Suprapubic skin (tissue), 4 donors: ENCODE measurements at regions not wholly inside any gene's neighbourhood (a gene's known extent, or its start where the extent isn't known, plus 50 kb on each side); places are given as distances from the start of the nearest gene placed in this dataset.

Experiments
- DNase-seq, 2 donors: peaks; one replicate each; pipeline ENCODE4 v3.0.0-alpha.2; 2019; ENCODE audit warnings: low spot score in 2 of 2
- H3K27ac ChIP-seq: fragments of 200-600 bp; sonication (generic); one replicate; pipeline ENCODE4 v1.5.1; 2019
- H3K27me3 ChIP-seq: fragments of 200-600 bp; sonication (generic); one replicate; pipeline ENCODE4 v1.5.1; 2019
- H3K36me3 ChIP-seq: fragments of 200-600 bp; sonication (generic); one replicate; pipeline ENCODE4 v1.5.1; 2019
- H3K4me1 ChIP-seq: fragments of 200-600 bp; sonication (generic); one replicate; pipeline ENCODE4 v1.5.1; 2019
- H3K4me3 ChIP-seq: fragments of 200-600 bp; sonication (generic); one replicate; pipeline ENCODE4 v1.5.1; 2019; ENCODE audit warnings: mild to moderate bottlenecking
- H3K9me3 ChIP-seq: fragments of 200-600 bp; sonication (generic); one replicate; pipeline ENCODE4 v1.5.1; 2019
- CTCF ChIP-seq, 2 donors: fragments of 200-600 bp in 1 of 2; fragments of 450-650 bp in 1 of 2; sonication (generic) in 1 of 2; IDR thresholded peaks; one replicate each; pipeline ENCODE4 v1.5.1; 2016 to 2019; ENCODE audit warnings: antibody characterized with exemption in 2 of 2, mild to moderate bottlenecking in 1 of 2, moderate library complexity in 1 of 2
- EP300 ChIP-seq: sonication (generic); formaldehyde crosslinking; IDR thresholded peaks from one replicate; pipeline ENCODE4 v1.6.1; 2017; ENCODE audit warnings: antibody characterized with exemption
- POLR2A ChIP-seq, 2 donors: fragments of 450-650 bp; IDR thresholded peaks; one replicate each; pipeline ENCODE4 v1.6.1; 2017; ENCODE audit warnings: antibody characterized with exemption in 2 of 2, mild to moderate bottlenecking in 2 of 2, moderate library complexity in 2 of 2
- POLR2AphosphoS5 ChIP-seq, 3 donors: sonication (generic); formaldehyde crosslinking; IDR thresholded peaks; one replicate each; pipeline ENCODE4 v1.6.1; 2017; ENCODE audit warnings: antibody characterized with exemption in 3 of 3
- WGBS: methylation state at CpG from one replicate; pipeline ENCODE4 v1.1.5; 2018; 5-methylcytosine and 5-hydroxymethylcytosine counted together

- Histone ChIP-seq H3K36me3 (no peaks in the 10 kb centered on the region), H3K4me3 (no peak overlapping the region), H3K4me1 (no peaks in the 10 kb centered on the region), H3K27ac (no peak overlapping the region), H3K27me3 (no peaks in the 10 kb centered on the region), H3K9me3 (peaks cover 30% of the 10 kb centered on the region)
- DNase-seq: no peak
- no peak for TF ChIP-seq POLR2A (IDR thresholded peaks at IDR 0.05)
- no peak for TF ChIP-seq CTCF (IDR thresholded peaks at IDR 0.05)
- no peak for TF ChIP-seq EP300
- no peak for TF ChIP-seq POLR2AphosphoS5 (IDR thresholded peaks at IDR 0.05)
- WGBS: 92% methylated on average over 3 of the region's 5 CpGs
Observed at GRCh38 chr7:57210871-57211270, 78.6 kb upstream of the ZNF479 start.

GRCh38 chr7:57211428-57212100, 79.3 kb upstream of the ZNF479 start:
- Histone ChIP-seq H3K9me3 (peaks cover 30% of the 10 kb centered on the region), H3K27me3 (no peaks in the 10 kb centered on the region), H3K4me1 (no peaks in the 10 kb centered on the region), H3K36me3 (no peaks in the 10 kb centered on the region), H3K27ac (no peak overlapping the region), H3K4me3 (no peak overlapping the region)
- WGBS: 69% methylated on average over 7 of the region's 14 CpGs
- DNase-seq: no peak
- TF ChIP-seq POLR2A (IDR thresholded peaks at IDR 0.05) (no peak), CTCF (IDR thresholded peaks at IDR 0.05) (no peak)

GRCh38 chr7:57215423-57215822, 83.2 kb upstream of the ZNF479 start:
- H3K27ac ChIP-seq: no peak overlapping the region
- no peak overlapping the region for H3K4me3 ChIP-seq
- no peak for DNase-seq
- no peaks in the 10 kb centered on the region for H3K4me1 ChIP-seq
- WGBS: 82% methylated on average over 9 of the region's 9 CpGs
- TF ChIP-seq POLR2A (IDR thresholded peaks at IDR 0.05) (no peak), EP300 (no peak), CTCF (IDR thresholded peaks at IDR 0.05) (no peak)
- no peaks in the 10 kb centered on the region for H3K27me3 ChIP-seq
- no peaks in the 10 kb centered on the region for H3K36me3 ChIP-seq
- H3K9me3 ChIP-seq: peaks cover 40% of the 10 kb centered on the region

- 72% methylated on average over 6 of the region's 6 CpGs for WGBS
- no peak overlapping the region for H3K4me3 ChIP-seq
- peaks cover 45% of the 10 kb centered on the region for H3K9me3 ChIP-seq
- no peak overlapping the region for H3K27ac ChIP-seq
- DNase-seq: peak in 1 of 2 donors; percentile 55
- TF ChIP-seq EP300 (no peak), POLR2AphosphoS5 (IDR thresholded peaks at IDR 0.05) (no peak), CTCF (IDR thresholded peaks at IDR 0.05) (no peak), POLR2A (IDR thresholded peaks at IDR 0.05) (no peak)
- no peaks in the 10 kb centered on the region for H3K4me1 ChIP-seq
- H3K36me3 ChIP-seq: no peaks in the 10 kb centered on the region
- no peaks in the 10 kb centered on the region for H3K27me3 ChIP-seq
Observed at GRCh38 chr7:57216340-57216739, 84.1 kb upstream of the ZNF479 start.

GRCh38 chr7:57218196-57218716, 86.0 kb upstream of the ZNF479 start:
- Histone ChIP-seq H3K9me3 (peaks cover 43% of the 10 kb centered on the region), H3K4me1 (no peaks in the 10 kb centered on the region), H3K36me3 (no peaks in the 10 kb centered on the region), H3K4me3 (no peak overlapping the region), H3K27me3 (no peaks in the 10 kb centered on the region), H3K27ac (no peak overlapping the region)
- WGBS: 84% methylated on average over 7 of the region's 7 CpGs
- TF ChIP-seq EP300: no peak
- TF ChIP-seq POLR2AphosphoS5 (IDR thresholded peaks at IDR 0.05): no peak
- no peak for TF ChIP-seq POLR2A (IDR thresholded peaks at IDR 0.05)
- TF ChIP-seq CTCF (IDR thresholded peaks at IDR 0.05): no peak
- peak in 1 of 2 donors; percentile 7 for DNase-seq
